Subcutaneous abdominal adipose tissue (tissue), 5 donors: ENCODE measurements at regions not wholly inside any gene's neighbourhood (a gene's known extent, or its start where the extent isn't known, plus 50 kb on each side); places are given as distances from the start of the nearest gene placed in this dataset.
"Not testable (repeated sequence)": the region's sequence is repeated elsewhere in the genome, so short reads cannot be mapped to it uniquely, and the experiment has no call there.

ENCODE experiments used
- H3K27ac ChIP-seq: one replicate; pipeline ENCODE4 v1.7.0; 2013; ENCODE audit warnings: low read depth, mild to moderate bottlenecking, inconsistent platforms, low read length, moderate library complexity
- H3K27me3 ChIP-seq, 5 donors: one replicate each; pipeline ENCODE4 v1.7.0; 2013; ENCODE audit warnings: low read length in 5 of 5, inconsistent platforms in 1 of 5; ENCODE audit not compliant: control insufficient read depth in 5 of 5, insufficient read depth in 4 of 5
- H3K36me3 ChIP-seq, 5 donors: one replicate each; pipeline ENCODE4 v1.7.0; 2013; ENCODE audit warnings: low read length in 5 of 5; ENCODE audit not compliant: control insufficient read depth in 5 of 5, insufficient read depth in 5 of 5
- H3K4me1 ChIP-seq, 5 donors: one replicate each; pipeline ENCODE4 v1.7.0; 2013; ENCODE audit warnings: low read length in 5 of 5, mild to moderate bottlenecking in 3 of 5, moderate library complexity in 1 of 5; ENCODE audit not compliant: control insufficient read depth in 5 of 5, insufficient read depth in 5 of 5
- H3K4me3 ChIP-seq, 5 donors: one replicate each; pipeline ENCODE4 v1.7.0; 2013; ENCODE audit warnings: low read length in 5 of 5, low read depth in 1 of 5
- H3K9ac ChIP-seq, 5 donors: one replicate each; pipeline ENCODE4 v1.7.0; 2013; ENCODE audit warnings: low read length in 5 of 5, mild to moderate bottlenecking in 4 of 5, moderate library complexity in 3 of 5
- H3K9me3 ChIP-seq, 5 donors: one replicate each; pipeline ENCODE4 v1.7.0; 2013; ENCODE audit warnings: low read length in 5 of 5; ENCODE audit not compliant: control insufficient read depth in 5 of 5
- donor health status: healthy.
- donor health status: healthy.
- donor health status: healthy.
- donor health status: healthy.
- donor health status: healthy.

DNA sequence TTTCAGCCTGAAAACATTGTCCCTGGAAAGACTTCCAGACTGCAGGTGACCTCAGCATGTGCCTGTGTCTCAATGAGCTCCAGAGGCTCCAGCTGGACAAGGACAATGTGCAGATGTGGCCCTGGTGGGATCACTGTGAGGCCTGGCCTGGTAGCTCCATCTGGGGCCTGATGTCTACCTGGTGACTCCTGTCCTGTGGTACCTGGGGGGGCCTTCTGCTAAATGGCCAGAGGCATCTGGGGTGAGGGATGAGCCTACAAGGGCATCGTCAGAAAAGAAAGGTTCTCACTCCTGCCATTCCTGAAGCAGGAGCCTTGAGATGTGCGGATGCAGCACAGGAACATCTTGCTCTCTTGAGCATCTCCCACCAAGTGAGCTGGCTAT is 1494.0 kb upstream of the TPTE start:
- H3K36me3 ChIP-seq, H3K27me3 ChIP-seq, H3K9ac ChIP-seq, H3K27ac ChIP-seq, H3K9me3 ChIP-seq, H3K4me3 ChIP-seq, H3K4me1 ChIP-seq: not testable (repeated sequence)

DNA sequence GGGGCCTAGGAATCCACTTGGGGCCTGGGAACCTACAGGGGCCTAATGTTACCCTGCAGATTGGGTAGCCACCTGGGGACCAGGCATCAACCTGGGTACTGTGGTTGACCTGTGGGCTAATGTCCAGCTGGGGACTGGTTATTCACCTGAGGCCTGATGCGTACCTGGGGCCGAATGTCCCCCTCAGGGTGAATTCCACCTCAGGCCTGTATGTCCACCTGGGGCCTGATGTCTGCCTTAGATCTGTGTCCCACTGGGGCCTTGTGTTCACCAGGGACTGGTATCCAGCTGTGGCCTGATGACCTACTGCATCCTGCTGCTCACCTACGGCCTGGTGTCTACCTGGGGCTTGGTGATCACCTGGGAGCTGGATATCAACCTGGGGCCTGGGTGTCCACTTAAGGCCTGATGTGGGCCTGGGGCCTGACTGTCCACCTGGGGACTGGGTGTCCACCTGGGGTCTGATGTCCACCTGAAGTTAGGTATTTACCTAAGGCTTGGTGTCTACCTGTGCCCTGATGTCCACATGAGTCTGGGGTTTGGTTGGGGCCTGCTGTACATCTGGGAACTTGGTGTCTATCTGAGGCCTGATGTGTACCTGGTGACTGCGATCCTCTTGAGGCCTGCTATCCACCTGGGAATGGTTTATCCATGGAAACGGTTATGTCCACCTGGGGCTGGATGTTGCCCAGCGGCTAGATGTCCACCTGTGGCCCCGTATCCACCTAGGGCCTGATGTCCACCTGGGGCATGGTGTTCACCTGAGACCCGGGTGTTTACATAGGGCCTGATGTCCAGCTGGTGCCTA is 1492.6 kb upstream of the TPTE start:
- H3K9ac ChIP-seq, H3K27ac ChIP-seq, H3K4me1 ChIP-seq, H3K4me3 ChIP-seq, H3K36me3 ChIP-seq, H3K27me3 ChIP-seq, H3K9me3 ChIP-seq: not testable (repeated sequence)

GRCh38 chr21:9030141-9030665 is 1491.2 kb upstream of the TPTE start:
- not testable (repeated sequence) for H3K9me3 ChIP-seq, H3K27ac ChIP-seq, H3K4me1 ChIP-seq, H3K27me3 ChIP-seq, H3K9ac ChIP-seq, H3K36me3 ChIP-seq, H3K4me3 ChIP-seq

DNA sequence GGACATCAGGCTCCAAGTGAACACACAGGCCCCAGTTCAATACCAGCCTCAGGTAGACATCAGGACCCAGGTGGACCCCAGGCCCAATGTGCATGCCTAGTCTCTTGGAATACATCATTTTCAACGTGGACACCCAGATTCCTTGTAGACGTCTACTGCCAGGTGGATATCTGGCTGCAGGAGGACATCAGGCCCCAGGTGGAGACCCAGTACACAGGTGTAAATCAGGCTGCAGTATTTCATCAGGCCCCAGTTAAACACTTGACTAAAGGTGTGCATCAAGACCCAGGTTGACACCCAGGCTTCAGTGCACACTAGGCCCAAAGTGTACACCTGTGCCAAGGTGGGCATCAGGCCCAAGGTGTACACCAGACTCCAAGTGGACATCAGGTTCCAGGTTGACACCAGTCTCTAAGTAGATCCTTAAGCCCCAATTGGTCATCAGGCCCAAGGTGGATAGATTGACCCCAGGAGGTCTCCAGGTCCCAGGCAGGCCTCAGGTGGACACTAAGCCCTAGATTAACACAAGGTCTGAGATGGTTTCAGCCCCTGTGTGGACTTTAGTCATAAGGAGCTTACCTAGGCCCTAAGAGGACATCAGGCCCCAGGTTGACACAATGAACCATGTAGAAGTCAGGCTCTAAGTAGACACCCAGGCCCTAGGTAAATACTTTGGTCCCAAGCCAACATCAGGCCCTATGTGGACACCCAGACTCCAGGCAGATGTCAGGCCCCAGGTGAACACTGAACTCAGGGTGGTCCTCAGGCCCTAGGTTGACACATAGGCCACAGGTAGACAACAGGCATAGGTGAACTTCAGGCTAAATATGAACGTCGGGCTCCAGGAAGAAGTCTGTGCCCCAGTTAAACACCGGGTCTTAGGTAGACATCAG is 1489.7 kb upstream of the TPTE start:
- not testable (repeated sequence) for H3K36me3 ChIP-seq, H3K27ac ChIP-seq, H3K4me1 ChIP-seq, H3K9me3 ChIP-seq, H3K9ac ChIP-seq, H3K4me3 ChIP-seq, H3K27me3 ChIP-seq

DNA sequence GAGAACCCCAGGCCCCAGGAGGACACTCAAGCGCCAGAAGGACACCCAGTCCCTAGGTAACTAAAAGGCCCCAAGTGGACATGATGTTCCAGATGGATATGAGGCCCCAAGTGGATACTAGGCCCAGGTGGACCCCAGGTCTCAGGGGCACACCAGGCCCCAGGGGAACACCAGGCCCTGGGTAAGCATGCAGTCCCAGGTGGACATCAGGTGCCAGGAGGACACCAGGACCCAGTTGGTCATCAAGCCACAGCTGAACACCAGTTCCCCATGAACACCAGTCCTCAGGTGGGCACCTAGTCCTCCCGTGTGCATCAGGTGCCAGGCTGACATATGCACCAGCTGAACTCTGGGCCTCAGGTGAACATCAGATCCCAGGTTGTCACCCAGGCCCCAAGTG is 1488.8 kb upstream of the TPTE start:
- not testable (repeated sequence) for H3K27ac ChIP-seq, H3K4me3 ChIP-seq, H3K36me3 ChIP-seq, H3K9me3 ChIP-seq, H3K27me3 ChIP-seq, H3K4me1 ChIP-seq, H3K9ac ChIP-seq

DNA sequence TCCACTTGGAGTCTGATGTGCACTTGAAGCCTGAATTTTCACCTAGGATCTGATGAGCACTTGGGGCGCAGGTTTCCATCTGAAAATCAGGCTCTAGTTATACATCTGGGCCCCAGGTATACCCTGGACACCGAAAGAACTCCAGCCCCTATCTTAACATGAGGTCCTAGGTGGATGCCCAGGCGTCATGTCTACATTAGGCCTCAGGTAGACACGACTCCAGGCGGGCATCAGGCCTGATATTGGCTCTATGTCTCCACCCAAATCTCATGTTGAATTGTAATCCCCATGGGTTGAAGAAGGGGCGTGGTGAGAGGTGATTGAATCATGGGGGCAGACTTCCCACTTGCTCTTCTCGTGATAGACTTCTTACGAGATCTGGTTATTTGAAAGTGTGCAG is 1488.1 kb upstream of the TPTE start:
- H3K4me1 ChIP-seq, H3K9me3 ChIP-seq, H3K27me3 ChIP-seq, H3K9ac ChIP-seq, H3K4me3 ChIP-seq, H3K36me3 ChIP-seq, H3K27ac ChIP-seq: not testable (repeated sequence)

GRCh38 chr21:9034491-9035200 is 1486.7 kb upstream of the TPTE start:
- not testable (repeated sequence) for H3K4me3 ChIP-seq, H3K9ac ChIP-seq, H3K27me3 ChIP-seq, H3K4me1 ChIP-seq, H3K36me3 ChIP-seq, H3K27ac ChIP-seq, H3K9me3 ChIP-seq

DNA sequence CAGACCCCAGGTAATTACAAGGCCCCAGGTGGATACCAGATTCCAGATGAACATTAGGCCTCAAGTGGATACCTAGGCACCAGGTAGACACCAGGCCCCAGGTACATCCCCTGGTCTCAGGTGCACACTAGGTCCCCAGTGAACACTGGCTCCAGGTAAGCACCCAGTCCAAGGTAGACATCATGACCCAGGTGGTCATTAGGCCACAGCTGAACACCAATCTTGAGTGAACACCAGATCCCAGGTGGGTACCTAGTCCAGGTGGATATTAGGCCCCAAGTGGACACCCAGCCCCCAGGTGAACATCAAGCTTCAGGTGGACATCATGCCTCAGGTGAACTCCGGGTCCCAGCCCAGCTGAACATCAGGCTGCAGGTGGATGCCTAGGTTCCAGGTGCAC is 1486.2 kb upstream of the TPTE start:
- H3K9me3 ChIP-seq, H3K27ac ChIP-seq, H3K9ac ChIP-seq, H3K4me1 ChIP-seq, H3K4me3 ChIP-seq, H3K36me3 ChIP-seq, H3K27me3 ChIP-seq: not testable (repeated sequence)

GRCh38 chr21:9035970-9036369 is 1485.4 kb upstream of the TPTE start:
- not testable (repeated sequence) for H3K4me3 ChIP-seq, H3K27me3 ChIP-seq, H3K4me1 ChIP-seq, H3K27ac ChIP-seq, H3K9me3 ChIP-seq, H3K9ac ChIP-seq, H3K36me3 ChIP-seq

DNA sequence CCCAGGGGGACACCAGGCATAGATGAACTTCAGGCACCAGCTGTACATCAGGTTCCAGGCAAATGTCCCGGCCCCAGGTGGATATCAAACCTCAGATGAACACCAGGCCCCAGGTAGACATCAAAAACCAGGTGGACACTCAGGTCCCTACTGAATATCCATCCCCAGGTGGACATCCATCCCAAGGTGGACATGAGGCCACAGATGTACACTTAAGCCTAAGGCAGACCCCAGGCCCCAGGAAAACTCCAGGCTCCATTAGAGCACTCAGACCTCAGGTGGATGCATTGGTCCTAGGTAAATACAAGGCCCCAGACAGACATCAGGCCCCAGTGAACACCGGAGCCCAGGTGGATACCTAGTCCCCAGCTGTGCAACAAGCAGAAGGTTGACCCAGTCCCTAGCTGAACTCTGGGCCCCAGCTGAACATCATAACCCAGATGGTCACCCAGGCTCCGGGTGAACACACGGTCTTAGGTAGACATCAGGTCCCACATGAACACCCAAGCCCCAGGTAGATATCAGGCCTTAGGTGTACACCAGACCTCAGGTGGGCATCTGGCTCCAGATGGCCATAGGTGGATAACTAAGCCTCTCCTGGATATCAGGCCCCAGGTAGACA is 1484.3 kb upstream of the TPTE start:
- H3K4me1 ChIP-seq, H3K27me3 ChIP-seq, H3K36me3 ChIP-seq, H3K9me3 ChIP-seq, H3K9ac ChIP-seq, H3K4me3 ChIP-seq, H3K27ac ChIP-seq: not testable (repeated sequence)
